OCI-LY3 (cell line): ENCODE measurements at regions not wholly inside any gene's neighbourhood (a gene's known extent, or its start where the extent isn't known, plus 50 kb on each side); places are given as distances from the start of the nearest gene placed in this dataset.

ENCODE experiments used
- EZH2phosphoT487 ChIP-seq: fragments of 200-600 bp; shearing (Covaris generic); IDR thresholded peaks from 2 replicates; pipeline ENCODE4 v1.6.1; 2018; ENCODE audit warnings: antibody characterized with exemption, mixed run types, low read depth
- TF ChIP-seq, protein P1 (sequence below): fragments of 200-600, 300-600 bp; sonication (generic); IDR thresholded peaks from 2 replicates; pipeline ENCODE4 v1.5.1; 2014; ENCODE audit warnings: antibody characterized with exemption, low read length, low read depth

DNA sequence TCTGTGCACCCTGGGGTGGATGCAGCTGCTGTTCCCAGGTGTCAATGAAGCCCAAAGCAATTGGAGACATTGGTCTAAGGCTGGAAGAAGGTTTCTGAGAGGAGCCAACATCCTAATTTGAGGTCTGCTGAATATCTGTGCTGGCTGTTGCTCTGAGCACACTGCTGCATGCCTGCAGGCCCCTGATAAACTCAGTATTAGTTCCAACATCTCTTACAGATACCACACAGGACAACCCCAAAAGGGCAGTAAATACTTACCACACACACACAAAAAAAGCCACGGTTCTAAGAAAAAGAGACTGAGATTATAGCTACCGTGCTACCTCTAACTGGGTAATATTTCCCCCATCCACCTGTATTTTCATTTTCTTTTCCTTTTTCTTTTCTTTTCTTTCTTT, 164.3 kb upstream of the SOX4 start:
- no peak for TF ChIP-seq EZH2phosphoT487
- TF ChIP-seq, protein P1, sequence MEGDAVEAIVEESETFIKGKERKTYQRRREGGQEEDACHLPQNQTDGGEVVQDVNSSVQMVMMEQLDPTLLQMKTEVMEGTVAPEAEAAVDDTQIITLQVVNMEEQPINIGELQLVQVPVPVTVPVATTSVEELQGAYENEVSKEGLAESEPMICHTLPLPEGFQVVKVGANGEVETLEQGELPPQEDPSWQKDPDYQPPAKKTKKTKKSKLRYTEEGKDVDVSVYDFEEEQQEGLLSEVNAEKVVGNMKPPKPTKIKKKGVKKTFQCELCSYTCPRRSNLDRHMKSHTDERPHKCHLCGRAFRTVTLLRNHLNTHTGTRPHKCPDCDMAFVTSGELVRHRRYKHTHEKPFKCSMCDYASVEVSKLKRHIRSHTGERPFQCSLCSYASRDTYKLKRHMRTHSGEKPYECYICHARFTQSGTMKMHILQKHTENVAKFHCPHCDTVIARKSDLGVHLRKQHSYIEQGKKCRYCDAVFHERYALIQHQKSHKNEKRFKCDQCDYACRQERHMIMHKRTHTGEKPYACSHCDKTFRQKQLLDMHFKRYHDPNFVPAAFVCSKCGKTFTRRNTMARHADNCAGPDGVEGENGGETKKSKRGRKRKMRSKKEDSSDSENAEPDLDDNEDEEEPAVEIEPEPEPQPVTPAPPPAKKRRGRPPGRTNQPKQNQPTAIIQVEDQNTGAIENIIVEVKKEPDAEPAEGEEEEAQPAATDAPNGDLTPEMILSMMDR = no peak
